Peyer's patch (tissue), 4 donors: ENCODE measurements at regions not wholly inside any gene's neighbourhood (a gene's known extent, or its start where the extent isn't known, plus 50 kb on each side); places are given as distances from the start of the nearest gene placed in this dataset.

Experiments
- CTCF ChIP-seq, 6 experiments: fragments of 450-650 bp in 4 of 6; fragments of 200-600 bp in 2 of 6; sonication (generic) in 1 of 6; IDR thresholded peaks; one replicate each; pipeline ENCODE4 v1.5.1; 2017 to 2019; ENCODE audit warnings: antibody characterized with exemption in 6 of 6, mild to moderate bottlenecking in 3 of 6, moderate library complexity in 1 of 6
- POLR2A ChIP-seq, 2 donors: fragments of 450-650 bp; IDR thresholded peaks; one replicate each; pipeline ENCODE4 v1.5.1; 2017; ENCODE audit warnings: antibody characterized with exemption in 2 of 2, mild to moderate bottlenecking in 2 of 2, moderate library complexity in 2 of 2

DNA sequence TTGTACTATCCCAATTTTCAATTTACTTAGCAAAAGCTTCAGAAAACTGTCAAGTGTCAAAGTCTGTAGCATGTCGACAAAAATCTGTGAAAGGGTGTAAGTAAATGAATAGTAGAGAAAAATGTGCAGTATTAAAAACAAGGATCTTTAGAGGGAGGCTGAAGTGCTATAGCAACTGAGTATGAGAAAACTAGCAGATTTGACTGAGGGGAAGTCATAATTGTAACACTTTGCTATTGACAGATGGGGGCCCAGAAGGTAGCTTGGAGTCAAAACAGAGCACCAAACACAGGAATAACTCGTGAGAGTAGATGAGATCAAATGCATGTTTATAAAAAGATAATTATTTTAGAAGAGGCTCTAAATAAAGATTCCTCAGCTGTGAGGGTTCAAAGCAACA is 657.7 kb downstream of the TMEM182 start:
- TF ChIP-seq CTCF (IDR thresholded peaks at IDR 0.05): no peak
- TF ChIP-seq POLR2A (IDR thresholded peaks at IDR 0.05): no peak
